ENCODE measurements at regions not wholly inside any gene's neighbourhood (a gene's known extent, or its start where the extent isn't known, plus 50 kb on each side); places are given as distances from the start of the nearest gene placed in this dataset.
A peak's percentile ranks its signal among the peaks of the same experiment; 100 is the strongest.

DNA sequence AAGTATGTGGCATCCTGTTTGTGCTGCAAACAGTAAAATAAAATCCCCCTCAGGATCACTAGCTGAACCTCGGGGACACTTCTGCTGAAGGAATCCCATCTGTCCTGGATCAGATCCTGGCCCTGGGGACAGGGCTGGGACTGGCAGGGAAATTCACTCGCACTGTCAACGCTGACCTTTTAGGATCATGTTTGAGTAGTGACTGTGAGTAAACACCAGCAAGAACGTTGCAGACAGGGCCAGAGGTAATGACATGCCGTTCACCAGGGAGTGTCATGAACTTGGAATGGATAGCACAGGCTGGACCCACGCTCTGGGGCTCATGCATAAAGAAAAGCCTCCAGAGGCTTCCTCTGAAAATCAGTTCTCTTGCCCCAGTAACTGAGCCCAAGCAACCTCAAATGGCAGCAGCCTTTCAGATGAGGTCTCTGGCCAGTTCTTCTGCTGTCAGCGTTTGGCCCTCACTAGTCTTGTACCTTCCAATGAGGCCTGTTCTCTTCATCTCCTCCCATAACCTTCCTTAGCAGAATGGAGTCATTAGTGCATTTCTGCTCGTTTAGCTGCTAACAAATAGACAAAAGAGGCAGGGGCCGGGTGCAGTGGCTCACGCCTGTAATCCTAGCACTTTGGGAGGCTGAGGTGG is 51.0 kb upstream of the BARX2 start:
- H3K4me3 ChIP-seq (ENCODE audit: control insufficient read depth, low read depth, low read length) = no peak overlapping the region
- peak; percentile 18 for DNase-seq (ENCODE audit: low read depth)
- TF ChIP-seq CTCF (conservative IDR thresholded peaks at IDR 0.05; ENCODE audit: control insufficient read depth, insufficient read depth, low read depth, low read length) = no peak

GRCh38 chr11:129323896-129324502 is 51.6 kb upstream of the BARX2 start:
- H3K4me3 ChIP-seq (ENCODE audit: control insufficient read depth, low read depth, low read length) = no peak overlapping the region
- peak; percentile 58 for DNase-seq (ENCODE audit: low read depth)
- no peak for TF ChIP-seq CTCF (conservative IDR thresholded peaks at IDR 0.05; ENCODE audit: control insufficient read depth, insufficient read depth, low read depth, low read length)

DNA sequence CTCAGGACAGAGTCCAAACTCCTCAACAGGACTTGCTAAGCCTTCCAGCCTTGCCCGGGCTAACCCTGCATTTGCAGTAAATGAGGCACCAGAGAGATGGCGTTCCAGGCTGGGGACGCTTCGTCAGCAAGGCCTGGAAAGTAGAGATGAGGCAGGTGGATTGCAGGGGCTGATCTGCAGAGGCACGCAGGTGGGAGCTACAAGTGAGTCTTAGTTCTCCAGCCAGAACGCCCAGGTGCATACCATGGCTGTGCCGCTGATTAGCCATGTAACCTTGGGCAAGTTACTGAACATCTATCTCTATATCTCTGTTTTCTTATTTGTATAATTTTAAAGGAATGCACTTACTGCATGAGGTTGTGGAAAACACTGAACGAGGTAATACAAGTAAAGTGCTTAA is 52.7 kb upstream of the BARX2 start:
- TF ChIP-seq CTCF (conservative IDR thresholded peaks at IDR 0.05; ENCODE audit: control insufficient read depth, insufficient read depth, low read depth, low read length) = no peak
- H3K4me3 ChIP-seq (ENCODE audit: control insufficient read depth, low read depth, low read length) = no peak overlapping the region
- no peak for DNase-seq (ENCODE audit: low read depth)

- no peak for TF ChIP-seq CTCF (conservative IDR thresholded peaks at IDR 0.05; ENCODE audit: control insufficient read depth, insufficient read depth, low read depth, low read length)
- no peak for DNase-seq (ENCODE audit: low read depth)
Observed at GRCh38 chr11:129321076-129321475, 54.6 kb upstream of the BARX2 start.

GRCh38 chr11:129320494-129320893 is 55.2 kb upstream of the BARX2 start:
- peak; percentile 13 for DNase-seq (ENCODE audit: low read depth)

More at GRCh38 chr11:129321076-129321475, 54.6 kb upstream of the BARX2 start:
- no peak overlapping the region for H3K4me3 ChIP-seq (ENCODE audit: control insufficient read depth, low read depth, low read length)

GRCh38 chr11:129319751-129320150 is 55.9 kb upstream of the BARX2 start:
- no peak for TF ChIP-seq CTCF (conservative IDR thresholded peaks at IDR 0.05; ENCODE audit: control insufficient read depth, insufficient read depth, low read depth, low read length)
- no peak for DNase-seq (ENCODE audit: low read depth)
- H3K4me3 ChIP-seq (ENCODE audit: control insufficient read depth, low read depth, low read length) = no peak overlapping the region

More at GRCh38 chr11:129320494-129320893, 55.2 kb upstream of the BARX2 start:
- TF ChIP-seq CTCF (conservative IDR thresholded peaks at IDR 0.05; ENCODE audit: control insufficient read depth, insufficient read depth, low read depth, low read length) = no peak
- H3K4me3 ChIP-seq (ENCODE audit: control insufficient read depth, low read depth, low read length) = no peak overlapping the region
